GM20000 (cell line): ENCODE measurements at regions not wholly inside any gene's neighbourhood (a gene's known extent, or its start where the extent isn't known, plus 50 kb on each side); places are given as distances from the start of the nearest gene placed in this dataset.

Source experiments
- DNase-seq: peaks from one replicate; pipeline ENCODE4 v3.0.0; 2012; ENCODE audit warnings: low spot score
- TF ChIP-seq, protein P1 (sequence below): IDR thresholded peaks from 2 replicates; pipeline ENCODE4 v1.5.1; 2012; ENCODE audit warnings: mild to moderate bottlenecking, control low read depth; ENCODE audit errors: extremely low read depth, missing control alignments

DNA sequence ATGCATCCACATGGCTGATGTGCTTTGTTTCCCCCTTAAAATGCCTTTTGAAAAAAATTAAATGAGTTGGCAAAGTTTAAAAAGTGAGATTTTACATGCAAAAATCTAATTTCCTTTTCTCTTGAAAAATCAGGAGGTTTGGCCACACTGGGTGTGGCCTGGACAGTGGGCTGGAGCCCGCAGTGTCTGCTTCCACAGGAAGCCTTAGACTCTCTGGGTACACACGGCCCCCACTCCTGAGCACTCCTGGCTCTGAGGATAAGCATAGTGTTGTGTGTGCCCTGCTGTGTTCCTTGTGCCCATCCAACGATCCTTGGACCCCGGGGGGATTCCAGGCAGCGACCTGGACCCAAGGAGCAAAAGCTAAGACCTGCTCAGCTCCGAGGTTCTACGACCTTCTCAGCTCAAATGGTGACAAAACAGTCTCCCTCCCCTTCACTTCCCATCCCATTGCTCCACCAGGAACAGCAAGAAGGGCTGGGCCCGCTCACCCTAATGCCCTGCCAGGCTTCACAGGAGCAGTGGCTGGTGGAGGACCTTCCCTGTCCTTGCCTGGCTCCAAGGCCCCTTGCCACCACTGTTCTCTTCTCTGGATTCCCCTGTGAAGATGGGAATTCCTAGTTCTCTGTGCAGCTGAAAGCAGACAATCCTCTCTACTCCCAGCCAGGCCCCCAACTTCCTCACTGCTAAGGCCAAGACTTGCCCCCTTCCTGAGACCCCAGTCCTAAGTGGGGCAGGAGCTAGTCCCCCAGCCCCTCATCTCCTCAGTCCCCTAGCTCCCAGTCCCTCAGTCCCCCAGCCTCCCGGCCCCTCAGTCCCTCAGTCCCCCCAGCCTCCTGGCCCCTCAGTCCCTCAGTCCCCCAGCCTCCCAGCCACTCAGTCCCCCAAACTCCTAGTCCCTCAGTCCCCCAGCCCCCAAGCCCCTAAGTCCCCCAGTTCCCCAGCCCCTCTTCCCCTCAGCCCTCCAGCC is 395.8 kb downstream of the PTPRU start:
- TF ChIP-seq, protein P1, sequence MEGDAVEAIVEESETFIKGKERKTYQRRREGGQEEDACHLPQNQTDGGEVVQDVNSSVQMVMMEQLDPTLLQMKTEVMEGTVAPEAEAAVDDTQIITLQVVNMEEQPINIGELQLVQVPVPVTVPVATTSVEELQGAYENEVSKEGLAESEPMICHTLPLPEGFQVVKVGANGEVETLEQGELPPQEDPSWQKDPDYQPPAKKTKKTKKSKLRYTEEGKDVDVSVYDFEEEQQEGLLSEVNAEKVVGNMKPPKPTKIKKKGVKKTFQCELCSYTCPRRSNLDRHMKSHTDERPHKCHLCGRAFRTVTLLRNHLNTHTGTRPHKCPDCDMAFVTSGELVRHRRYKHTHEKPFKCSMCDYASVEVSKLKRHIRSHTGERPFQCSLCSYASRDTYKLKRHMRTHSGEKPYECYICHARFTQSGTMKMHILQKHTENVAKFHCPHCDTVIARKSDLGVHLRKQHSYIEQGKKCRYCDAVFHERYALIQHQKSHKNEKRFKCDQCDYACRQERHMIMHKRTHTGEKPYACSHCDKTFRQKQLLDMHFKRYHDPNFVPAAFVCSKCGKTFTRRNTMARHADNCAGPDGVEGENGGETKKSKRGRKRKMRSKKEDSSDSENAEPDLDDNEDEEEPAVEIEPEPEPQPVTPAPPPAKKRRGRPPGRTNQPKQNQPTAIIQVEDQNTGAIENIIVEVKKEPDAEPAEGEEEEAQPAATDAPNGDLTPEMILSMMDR = no peak
- no peak for DNase-seq

DNA sequence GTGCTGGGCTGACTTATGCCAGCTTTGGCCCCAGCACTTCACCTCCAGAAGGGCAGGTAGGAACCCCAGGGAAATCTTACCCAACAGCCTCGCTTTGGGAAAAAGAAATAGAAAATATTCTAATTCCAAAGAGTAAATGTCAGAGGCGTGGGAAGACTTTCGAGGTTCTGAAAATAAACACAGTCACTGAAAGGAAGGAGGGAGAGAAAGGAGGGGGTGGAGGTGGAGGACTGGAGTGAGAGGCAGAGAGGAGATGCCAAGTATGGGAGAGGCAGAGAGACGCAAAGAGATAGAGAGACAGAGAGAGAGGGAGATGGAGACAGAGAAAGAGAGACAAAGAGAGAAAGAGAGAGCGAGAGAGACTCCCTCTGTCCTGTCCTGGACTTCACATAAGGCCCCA is 395.0 kb downstream of the PTPRU start:
- TF ChIP-seq, protein P1 = no peak
- DNase-seq = no peak

DNA sequence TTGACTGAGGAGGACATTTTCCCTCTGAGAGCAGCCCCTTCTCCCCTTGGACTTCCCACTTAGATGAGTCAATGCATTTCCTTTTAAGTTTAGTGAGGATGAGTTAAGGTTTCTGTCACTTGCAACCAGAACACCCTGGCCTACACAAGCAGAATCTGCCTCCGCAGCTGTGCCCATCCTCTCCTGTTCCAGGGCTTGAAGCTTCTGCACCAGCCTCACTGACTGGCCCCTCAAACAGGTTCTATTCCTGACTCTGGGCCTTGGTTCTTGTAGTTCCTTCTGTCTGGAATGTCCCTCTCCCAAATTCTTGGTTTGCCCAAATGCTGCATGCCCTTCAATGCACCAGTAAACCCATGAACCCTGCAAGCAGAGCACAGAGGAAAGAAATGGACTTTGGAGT is 394.4 kb downstream of the PTPRU start:
- no peak for DNase-seq
- TF ChIP-seq, protein P1 = no peak

DNA sequence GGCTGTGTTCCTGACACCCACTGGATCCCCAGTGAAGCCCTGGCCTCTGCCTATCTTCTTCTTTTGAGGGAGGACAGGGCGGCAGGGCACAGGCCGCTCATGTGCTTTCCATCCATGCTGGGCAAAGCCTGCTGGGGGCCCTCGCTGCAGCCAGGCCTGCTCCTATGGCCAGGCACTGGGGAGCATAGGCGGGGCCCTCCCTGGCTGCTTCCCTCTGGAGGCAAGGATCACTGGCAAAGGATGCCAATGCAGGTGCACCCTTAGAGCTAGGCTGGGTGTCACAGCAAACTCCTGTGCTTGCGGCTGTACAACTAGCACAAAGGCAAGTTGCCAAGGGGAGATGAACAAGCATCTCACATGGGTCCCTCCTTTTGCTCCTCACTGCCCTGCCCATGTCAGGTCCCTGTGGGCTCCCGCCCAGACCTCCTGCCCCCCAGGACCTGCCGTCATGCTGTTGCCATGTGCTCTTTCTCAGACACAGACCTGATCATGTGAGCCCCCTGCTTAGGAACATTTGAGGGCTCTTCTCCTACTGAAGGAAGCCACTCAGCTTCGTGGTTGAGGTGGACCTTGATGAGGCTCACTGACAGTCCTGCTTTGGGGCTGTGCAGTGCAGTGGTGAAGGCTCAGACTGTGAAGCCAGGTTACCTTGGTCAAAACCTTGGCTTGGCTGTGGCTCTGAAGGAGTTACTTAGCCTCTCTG is 393.6 kb downstream of the PTPRU start:
- TF ChIP-seq, protein P1 = no peak

DNA sequence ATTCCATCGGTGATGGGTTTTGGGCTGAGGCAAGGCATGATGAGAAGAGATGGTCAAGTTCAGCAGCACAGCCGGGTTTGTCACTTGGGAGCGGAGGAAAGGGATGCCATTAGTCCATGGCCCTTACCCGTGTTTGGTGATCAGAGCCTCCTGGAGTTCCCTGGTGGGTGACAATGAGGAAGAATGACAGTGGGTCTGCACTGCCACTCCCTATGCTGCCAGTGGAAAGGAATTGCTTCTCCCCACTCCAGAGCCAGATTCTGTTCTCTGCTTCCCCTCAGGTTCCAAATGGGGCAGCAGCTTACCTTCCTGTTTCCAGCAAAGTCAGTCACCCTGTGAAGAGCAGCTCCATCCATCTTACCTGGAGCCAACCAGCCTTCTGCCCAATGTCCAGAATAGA is 393.1 kb downstream of the PTPRU start:
- DNase-seq = no peak
- TF ChIP-seq, protein P1 = no peak

More for the DNA sequence above, 393.6 kb downstream of the PTPRU start:
- DNase-seq = no peak

DNA sequence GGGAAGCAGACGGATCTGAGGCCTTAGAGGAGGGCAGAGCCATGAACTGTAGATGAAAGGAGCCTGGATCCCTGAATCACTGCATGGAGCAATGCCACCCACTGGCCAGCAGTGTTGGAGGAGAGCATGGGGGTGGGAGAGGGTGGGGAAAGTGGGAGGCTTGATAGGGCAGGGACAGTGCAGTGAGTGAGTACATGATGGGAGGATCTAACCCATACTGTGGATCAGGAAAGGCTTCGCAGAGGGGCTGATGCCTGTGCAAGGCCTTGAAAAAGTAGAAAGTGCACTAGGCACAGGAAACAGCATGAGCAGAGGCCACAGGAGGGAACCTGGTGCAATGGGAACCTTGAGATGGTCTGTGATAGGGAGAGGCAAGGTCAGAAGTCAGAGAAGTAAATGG is 391.9 kb downstream of the PTPRU start:
- no peak for DNase-seq
- TF ChIP-seq, protein P1 = no peak

DNA sequence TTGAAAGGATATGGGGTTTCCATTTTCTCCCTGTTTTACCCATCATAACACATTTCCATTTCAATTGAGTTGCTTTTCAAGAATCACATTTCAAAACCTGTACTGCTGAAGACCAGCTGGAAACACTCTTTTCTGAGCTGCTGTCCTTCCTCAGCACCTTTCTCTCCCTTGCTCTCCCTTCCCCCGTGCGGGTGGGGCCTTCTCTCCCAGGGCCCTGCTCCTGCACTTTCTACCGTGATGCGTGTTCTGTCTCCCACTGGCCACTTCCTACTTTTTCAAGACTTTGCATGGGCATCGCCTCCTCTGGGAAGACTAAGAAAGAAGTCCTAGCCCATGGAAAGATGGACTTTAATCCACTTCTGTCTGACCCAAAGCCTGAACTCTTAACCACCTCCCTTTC is 390.4 kb downstream of the PTPRU start:
- no peak for DNase-seq
- TF ChIP-seq, protein P1 = no peak
